NCI-H345 treated with DMSO at 0.1 percent for 48 hours (cell line): ENCODE measurements at regions not wholly inside any gene's neighbourhood (a gene's known extent, or its start where the extent isn't known, plus 50 kb on each side); places are given as distances from the start of the nearest gene placed in this dataset.
A peak's percentile ranks its signal among the peaks of the same experiment; 100 is the strongest.
"Not testable (repeated sequence)": the region's sequence is repeated elsewhere in the genome, so short reads cannot be mapped to it uniquely, and the experiment has no call there.

Source experiments
- DNase-seq: peaks from one replicate; lab custom pipeline; 2025; ENCODE audit not compliant: unreplicated experiment; lab: John Stamatoyannopoulos, UW

DNA sequence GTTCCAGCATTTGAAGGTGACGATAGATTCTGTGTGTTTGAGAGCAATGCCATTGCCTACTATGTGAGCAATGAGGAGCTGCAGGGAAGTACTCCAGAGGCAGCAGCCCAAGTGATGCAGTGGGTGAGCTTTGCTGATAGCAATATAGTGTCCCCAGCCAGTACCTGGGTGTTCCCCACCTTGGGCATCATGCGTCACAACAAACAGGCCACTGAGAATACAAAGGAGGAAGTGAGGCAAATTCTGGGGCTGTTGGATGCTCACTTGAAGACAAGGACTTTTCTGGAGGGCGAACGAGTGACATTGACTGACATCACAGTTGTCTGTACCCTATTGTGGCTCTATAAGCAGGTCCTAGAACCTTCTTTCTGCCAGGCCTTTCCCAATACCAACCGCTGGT lies 142.0 kb downstream of the PLS3 start:
- no peak for DNase-seq

DNA sequence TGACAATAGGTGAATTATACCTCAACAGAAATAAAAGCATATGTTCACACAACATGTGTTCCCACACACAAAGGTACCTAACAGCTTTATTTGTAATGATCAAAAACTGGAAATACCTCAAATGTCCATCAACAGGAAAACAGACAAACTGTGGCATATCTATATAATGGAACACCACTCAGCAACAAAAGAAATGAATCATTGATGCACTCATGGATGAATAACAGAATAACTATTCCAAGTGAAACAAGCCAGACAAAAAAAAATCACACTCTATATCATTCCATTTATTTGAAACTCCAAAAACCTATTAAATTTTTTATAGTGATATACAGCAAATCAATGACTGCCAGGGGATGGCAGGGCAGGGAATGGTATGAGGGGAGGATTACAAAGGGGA lies 148.1 kb downstream of the PLS3 start:
- DNase-seq, result no peak

DNA sequence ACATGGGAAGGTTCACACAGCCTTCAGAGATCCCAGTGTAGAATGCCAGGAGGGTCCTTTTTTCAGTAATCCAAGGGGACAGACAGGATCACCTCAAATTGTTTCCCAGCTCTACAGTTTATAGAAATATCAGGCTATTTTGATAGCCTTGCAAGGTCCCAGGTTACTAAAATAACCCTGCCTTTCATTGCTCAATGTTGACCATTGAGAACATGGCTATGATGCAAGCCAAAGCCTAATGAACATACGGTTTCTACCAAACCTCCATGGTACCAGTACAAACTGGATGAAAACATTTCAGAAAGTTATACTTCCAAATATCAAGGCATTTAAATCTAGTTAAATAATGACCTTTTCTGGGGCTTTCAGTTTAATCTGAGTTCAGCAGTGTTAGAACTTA lies 151.5 kb downstream of the PLS3 start:
- DNase-seq, result no peak

DNA sequence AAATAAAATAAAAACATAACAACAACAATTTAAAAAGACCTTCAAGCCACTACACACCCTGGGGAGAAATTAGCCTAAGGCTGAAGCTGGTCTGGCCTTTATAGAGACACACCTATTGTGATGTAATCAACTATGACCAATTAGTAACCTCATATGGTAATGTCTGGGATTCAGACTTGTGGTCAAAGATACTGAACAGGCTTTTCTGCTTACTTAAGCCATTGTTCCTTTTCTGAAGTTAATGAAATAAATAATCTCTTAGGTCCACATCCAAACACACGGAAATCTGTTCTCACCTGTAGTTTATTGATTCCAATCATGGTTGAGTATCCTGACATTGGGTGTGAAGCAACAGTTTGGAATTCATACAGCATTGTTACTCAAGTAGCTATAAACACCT lies 152.5 kb downstream of the PLS3 start:
- DNase-seq, result no peak

DNA sequence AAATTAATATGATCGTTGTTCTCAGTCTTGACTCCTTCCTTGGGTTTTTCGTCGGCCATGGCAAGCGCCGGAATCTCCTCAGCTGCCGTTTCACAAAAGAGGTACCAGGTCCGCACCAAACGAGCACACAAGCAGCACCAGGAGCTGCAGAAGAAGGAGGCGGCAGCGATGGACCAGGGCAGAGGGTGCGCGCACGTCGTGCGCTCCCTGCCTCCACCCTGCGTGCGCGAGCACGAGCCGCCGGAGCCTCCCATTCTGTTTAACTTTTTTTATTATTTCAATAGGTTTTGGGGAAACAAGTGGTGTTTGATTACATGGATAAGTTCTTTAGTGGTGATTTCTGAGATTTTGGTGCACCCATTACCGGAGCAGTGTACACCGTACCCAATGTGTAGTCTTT lies 158.2 kb downstream of the PLS3 start:
- peak; percentile 47 for DNase-seq

DNA sequence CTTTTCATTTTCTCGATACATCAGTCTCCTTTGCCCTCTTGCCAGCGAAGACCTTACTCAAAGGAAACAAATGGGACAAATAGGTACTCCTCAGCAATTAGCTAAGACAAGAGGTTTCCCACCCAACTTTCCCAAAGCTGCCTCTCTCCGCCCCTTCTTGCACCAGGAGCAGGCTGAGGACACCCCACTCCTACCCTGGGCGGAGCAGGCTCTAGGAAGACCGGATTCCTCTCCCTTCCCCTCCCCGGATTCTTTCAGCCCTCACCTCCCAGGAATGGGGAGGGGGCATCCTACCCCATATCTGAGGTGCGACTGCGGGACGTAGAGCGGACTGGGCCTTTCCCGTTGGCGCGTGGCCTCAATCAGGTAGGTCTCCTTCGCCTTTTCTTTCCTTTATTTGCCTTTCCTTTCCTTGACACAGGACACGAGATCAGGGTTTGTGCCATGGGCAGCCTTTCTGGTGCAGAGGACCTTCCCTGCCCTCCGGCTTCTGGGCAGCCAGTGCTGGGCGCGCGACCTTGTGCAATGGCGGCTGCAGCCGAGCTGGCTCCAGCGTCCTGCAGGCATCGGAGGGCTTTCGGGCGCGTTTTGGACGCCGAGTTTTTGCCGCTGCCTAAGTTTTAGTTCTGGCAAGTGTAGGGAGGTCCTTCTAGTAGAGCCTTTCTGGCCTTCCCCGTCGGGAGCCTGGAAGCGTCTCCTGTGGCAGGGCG lies 161.9 kb downstream of the PLS3 start:
- DNase-seq, result not testable (repeated sequence)

DNA sequence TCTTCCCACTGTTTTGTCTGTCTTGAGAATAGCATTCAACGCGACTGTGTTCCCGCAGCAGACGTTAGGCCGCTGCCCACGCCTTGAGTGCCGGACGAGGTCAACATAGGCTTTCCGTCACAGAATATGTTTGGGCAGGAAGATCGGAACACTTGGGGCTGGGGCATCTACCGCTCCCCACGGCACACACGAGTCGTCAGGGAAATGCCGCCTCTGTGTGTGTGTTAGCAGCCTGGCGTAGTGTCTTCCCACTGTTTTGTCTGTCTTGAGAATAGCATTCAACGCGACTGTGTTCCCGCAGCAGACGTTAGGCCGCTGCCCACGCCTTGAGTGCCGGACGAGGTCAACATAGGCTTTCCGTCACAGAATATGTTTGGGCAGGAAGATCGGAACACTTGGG lies 164.4 kb downstream of the PLS3 start:
- DNase-seq, result not testable (repeated sequence)

DNA sequence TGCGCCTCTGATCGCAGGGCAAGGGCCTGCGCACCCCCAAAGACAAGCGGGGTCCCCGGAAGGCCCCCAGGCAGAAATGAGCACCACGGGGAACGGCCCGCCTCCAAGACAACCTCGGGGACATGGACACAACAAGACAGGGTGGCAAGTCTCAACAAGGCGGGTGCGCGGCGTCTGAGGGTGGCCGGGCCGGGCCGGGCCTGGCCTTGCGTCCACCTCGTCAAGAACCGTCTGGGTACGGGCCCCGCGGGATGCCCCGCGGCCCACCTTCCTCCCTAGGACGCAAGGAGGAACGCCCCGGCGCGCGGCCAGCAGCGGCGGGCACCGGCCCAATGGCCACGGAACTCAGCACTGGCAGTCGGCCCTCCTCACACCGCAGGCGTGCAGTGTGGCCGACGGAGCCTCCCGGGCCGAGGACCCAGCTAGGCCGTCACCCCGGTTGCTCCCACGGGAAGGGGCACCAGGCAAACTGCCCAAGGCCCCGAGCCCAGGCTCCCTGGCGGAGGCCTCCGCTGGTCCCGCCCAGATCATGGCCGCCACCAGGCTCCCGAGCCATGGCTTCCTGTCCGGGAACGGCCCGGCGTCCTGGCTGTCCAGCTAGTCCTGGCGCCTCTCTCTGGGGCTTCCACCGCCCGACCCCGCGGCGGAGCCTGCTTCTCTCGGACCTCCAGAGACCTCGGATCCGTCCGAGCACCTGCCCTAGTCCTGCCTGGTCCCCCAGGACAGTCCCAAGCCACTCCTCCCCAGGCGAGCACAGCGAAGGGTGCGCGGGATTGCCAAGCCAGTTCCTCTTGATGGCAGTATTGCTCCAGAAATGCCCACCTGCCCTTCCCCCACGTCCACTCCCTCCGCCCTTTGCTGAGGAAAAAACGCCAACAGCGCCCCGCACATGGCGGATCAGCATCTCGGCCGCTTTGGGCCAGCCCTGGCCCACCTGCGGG lies 167.1 kb downstream of the PLS3 start:
- not testable (repeated sequence) for DNase-seq

DNA sequence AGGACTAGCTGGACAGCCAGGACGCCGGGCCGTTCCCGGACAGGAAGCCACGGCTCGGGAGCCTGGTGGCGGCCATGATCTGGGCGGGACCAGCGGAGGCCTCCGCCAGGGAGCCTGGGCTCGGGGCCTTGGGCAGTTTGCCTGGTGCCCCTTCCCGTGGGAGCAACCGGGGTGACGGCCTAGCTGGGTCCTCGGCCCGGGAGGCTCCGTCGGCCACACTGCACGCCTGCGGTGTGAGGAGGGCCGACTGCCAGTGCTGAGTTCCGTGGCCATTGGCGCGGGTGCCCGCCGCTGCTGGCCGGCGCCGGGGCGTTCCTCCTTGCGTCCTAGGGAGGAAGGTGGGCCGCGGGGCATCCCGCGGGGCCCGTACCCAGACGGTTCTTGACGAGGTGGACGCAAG lies 171.6 kb downstream of the PLS3 start:
- DNase-seq, result not testable (repeated sequence)

DNA sequence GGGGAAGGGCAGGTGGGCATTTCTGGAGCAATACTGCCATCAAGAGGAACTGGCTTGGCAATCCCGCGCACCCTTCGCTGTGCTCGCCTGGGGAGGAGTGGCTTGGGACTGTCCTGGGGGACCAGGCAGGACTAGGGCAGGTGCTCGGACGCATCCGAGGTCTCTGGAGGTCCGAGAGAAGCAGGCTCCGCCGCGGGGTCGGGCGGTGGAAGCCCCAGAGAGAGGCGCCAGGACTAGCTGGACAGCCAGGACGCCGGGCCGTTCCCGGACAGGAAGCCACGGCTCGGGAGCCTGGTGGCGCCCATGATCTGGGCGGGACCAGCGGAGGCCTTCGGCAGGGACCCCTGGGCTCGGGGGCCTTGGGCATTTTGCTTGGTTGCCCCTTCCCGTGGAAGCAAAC lies 174.3 kb downstream of the PLS3 start:
- not testable (repeated sequence) for DNase-seq
